ENCODE measurements at regions not wholly inside any gene's neighbourhood (a gene's known extent, or its start where the extent isn't known, plus 50 kb on each side); places are given as distances from the start of the nearest gene placed in this dataset.

DNA sequence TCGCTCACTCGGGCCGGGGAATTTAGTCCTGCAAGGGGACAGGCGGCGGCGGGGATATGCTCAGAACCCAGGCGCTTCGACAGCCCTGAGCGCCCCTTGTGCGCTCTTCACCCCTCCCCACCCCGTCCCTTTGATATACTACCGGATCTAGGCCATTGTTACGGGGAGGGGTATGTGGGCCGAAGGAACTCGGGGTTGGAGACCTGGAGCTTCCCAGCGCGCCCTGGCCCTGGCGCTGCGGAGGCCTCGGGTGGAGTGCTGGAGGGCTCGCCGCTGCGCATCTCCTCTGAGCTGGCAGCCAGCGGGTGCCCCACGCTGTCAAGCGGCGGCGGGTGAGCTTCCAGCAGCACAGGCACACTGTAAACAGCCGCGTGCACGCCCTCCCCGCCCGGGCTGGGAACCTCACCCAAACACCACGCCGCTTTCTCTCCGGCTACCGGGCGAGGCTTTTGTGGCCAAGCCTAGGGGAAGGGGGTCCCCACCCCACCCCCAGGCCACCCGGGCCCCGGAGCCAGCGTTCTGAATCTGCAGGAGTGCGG lies 54.5 kb upstream of the BCOR start:
- no peaks in the 10 kb centered on the region for H3F3A ChIP-seq (replicated peaks; ENCODE audit: insufficient read depth)
- CTCF ChIA-PET = interaction anchor here (1.0 to 2.2 kb wide), 4 partner anchors 14 to 139 kb away, joined by 3 to 5 read pairs (median 4); partner anchors contain the start of gene BCOR
- H3K27me3 ChIP-seq (ENCODE audit: insufficient read depth) = peaks cover 38% of the 10 kb centered on the region; the same call in 1 of the 2 replicates
- peak overlapping the region; percentile 84; the same call in 1 of the 2 replicates for H3K4me2 ChIP-seq
- peak overlapping the region in 1 of 2 experiments; percentile 41; a peak in 1 of 4 replicates for H3K4me3 ChIP-seq (ENCODE audit: low read depth in 2 of 2, low read length in 1 of 2)
- H3K79me2 ChIP-seq (ENCODE audit: insufficient read depth) = no peaks in the 10 kb centered on the region
- DNase-seq = peak; percentile 64
- POLR2A ChIA-PET = interaction anchor here (0.6 to 5.0 kb wide), 8 partner anchors 10 to 66 kb away, joined by 3 to 38 read pairs (median 4); partner anchors contain the start of gene BCOR
- WGBS (ENCODE audit: low lambda C conversion rate) = 65% methylated on average over 15 of the region's 42 CpGs
- H3K9ac ChIP-seq = no peak overlapping the region
- no peaks in the 10 kb centered on the region for H3K9me2 ChIP-seq
- H4K20me1 ChIP-seq (ENCODE audit: insufficient read depth) = no peaks in the 10 kb centered on the region
- no peaks in the 10 kb centered on the region for H3K9me3 ChIP-seq
- peaks cover 0 to 53% of the 10 kb centered on the region in 2 experiments; a peak in 2 of 4 replicates for H3K4me1 ChIP-seq (ENCODE audit: control insufficient read depth in 1 of 2, insufficient read depth in 2 of 2, low read depth in 1 of 2, low read length in 1 of 2)
- no peaks in the 10 kb centered on the region for H3K36me3 ChIP-seq (replicated peaks in 1 of 2; ENCODE audit: control insufficient read depth in 1 of 2, insufficient read depth in 2 of 2, low read length in 1 of 2)
- peak overlapping the region; percentile 74; the same call in 1 of the 2 replicates for H2AFZ ChIP-seq (ENCODE audit: low read depth)
- no peak for TF ChIP-seq EZH2phosphoT487 (IDR thresholded peaks at IDR 0.05; ENCODE audit: borderline replicate concordance, low read depth)
- TF ChIP-seq, protein P1, sequence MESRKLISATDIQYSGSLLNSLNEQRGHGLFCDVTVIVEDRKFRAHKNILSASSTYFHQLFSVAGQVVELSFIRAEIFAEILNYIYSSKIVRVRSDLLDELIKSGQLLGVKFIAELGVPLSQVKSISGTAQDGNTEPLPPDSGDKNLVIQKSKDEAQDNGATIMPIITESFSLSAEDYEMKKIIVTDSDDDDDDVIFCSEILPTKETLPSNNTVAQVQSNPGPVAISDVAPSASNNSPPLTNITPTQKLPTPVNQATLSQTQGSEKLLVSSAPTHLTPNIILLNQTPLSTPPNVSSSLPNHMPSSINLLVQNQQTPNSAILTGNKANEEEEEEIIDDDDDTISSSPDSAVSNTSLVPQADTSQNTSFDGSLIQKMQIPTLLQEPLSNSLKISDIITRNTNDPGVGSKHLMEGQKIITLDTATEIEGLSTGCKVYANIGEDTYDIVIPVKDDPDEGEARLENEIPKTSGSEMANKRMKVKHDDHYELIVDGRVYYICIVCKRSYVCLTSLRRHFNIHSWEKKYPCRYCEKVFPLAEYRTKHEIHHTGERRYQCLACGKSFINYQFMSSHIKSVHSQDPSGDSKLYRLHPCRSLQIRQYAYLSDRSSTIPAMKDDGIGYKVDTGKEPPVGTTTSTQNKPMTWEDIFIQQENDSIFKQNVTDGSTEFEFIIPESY (IDR thresholded peaks at IDR 0.05; ENCODE audit: borderline replicate concordance, low read depth) = no peak
- H3K27ac ChIP-seq (ENCODE audit: low read depth in 2 of 2, low read length in 1 of 2) = peak overlapping the region in 1 of 2 experiments; percentile 98; a peak in 2 of 4 replicates

DNA sequence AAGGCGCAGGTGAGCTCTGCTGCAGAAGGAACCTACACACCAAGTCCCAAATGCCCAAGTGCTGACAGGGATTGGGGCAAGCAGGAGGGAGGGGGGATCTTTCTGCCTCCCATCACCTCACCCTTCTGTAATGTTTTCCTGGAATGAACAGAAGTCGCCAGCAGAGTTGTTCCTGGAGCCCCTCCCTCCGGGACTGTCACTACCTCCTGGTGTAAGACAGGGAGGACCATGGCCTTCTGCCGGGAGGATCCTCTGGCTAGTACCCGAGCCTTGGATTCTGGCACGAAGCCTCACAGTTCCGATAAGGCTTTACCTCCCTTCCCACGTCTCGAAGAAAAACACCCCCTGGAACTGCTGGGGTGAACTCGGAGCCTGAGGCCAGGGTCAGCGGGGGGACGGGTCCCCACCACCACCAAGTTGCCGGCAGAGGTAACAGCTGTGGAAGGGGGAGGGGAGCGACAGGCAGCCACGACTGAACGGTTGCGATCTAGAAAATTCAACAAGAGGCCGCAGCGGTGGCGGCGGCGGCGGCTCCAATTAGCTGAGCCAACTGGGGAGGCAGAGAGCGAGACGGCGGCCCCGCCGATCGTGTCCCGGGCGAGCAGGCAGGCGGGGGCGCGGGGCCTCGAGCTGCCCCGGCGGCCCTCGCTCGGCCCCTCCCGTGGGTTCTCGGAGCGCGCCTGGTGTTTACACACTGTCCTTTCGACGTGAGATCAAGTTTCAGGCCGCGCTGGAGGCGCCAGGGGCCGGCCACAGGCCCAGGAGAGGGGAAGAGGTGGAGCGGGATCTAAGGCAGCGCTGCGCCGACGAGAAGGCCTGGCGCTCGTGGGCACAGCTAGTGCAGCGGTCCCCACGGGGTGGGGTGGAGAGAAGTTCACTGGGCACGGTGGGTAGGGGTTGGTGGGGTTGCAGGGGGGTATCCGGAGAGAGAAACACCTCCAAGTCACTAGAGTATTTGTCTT lies 53.7 kb upstream of the BCOR start:
- H3K4me3 ChIP-seq (ENCODE audit: low read depth in 2 of 2, low read length in 1 of 2) = no peak overlapping the region
- H3K79me2 ChIP-seq (ENCODE audit: insufficient read depth) = no peaks in the 10 kb centered on the region
- H3K4me1 ChIP-seq (ENCODE audit: control insufficient read depth in 1 of 2, insufficient read depth in 2 of 2, low read depth in 1 of 2, low read length in 1 of 2) = peaks cover 0 to 48% of the 10 kb centered on the region in 2 experiments; a peak in 2 of 4 replicates
- no peaks in the 10 kb centered on the region for H3K36me3 ChIP-seq (replicated peaks in 1 of 2; ENCODE audit: control insufficient read depth in 1 of 2, insufficient read depth in 2 of 2, low read length in 1 of 2)
- H3K27ac ChIP-seq (ENCODE audit: low read depth in 2 of 2, low read length in 1 of 2) = peak overlapping the region in 1 of 2 experiments; percentile 98; a peak in 1 of 4 replicates
- no peaks in the 10 kb centered on the region for H3K9me3 ChIP-seq
- no peaks in the 10 kb centered on the region for H3K9me2 ChIP-seq
- no peaks in the 10 kb centered on the region for H4K20me1 ChIP-seq (ENCODE audit: insufficient read depth)
- H3K9ac ChIP-seq = no peak overlapping the region
- no peak for DNase-seq
- no peaks in the 10 kb centered on the region for H3F3A ChIP-seq (replicated peaks; ENCODE audit: insufficient read depth)
- TF ChIP-seq, protein P2, sequence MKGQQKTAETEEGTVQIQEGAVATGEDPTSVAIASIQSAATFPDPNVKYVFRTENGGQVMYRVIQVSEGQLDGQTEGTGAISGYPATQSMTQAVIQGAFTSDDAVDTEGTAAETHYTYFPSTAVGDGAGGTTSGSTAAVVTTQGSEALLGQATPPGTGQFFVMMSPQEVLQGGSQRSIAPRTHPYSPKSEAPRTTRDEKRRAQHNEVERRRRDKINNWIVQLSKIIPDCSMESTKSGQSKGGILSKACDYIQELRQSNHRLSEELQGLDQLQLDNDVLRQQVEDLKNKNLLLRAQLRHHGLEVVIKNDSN (IDR thresholded peaks at IDR 0.05; ENCODE audit: borderline replicate concordance, low read depth) = no peak
- TF ChIP-seq RFX5 (IDR thresholded peaks at IDR 0.05; ENCODE audit: low read length) = no peak
- no peak for TF ChIP-seq RAD21 (IDR thresholded peaks at IDR 0.05; ENCODE audit: low read length)
- no peak for TF ChIP-seq POLR2AphosphoS5 (IDR thresholded peaks at IDR 0.05; ENCODE audit: low read depth, low read length)
- TF ChIP-seq, protein P3, sequence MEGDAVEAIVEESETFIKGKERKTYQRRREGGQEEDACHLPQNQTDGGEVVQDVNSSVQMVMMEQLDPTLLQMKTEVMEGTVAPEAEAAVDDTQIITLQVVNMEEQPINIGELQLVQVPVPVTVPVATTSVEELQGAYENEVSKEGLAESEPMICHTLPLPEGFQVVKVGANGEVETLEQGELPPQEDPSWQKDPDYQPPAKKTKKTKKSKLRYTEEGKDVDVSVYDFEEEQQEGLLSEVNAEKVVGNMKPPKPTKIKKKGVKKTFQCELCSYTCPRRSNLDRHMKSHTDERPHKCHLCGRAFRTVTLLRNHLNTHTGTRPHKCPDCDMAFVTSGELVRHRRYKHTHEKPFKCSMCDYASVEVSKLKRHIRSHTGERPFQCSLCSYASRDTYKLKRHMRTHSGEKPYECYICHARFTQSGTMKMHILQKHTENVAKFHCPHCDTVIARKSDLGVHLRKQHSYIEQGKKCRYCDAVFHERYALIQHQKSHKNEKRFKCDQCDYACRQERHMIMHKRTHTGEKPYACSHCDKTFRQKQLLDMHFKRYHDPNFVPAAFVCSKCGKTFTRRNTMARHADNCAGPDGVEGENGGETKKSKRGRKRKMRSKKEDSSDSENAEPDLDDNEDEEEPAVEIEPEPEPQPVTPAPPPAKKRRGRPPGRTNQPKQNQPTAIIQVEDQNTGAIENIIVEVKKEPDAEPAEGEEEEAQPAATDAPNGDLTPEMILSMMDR (IDR thresholded peaks at IDR 0.05) = no peak
- no peak for TF ChIP-seq GABPA (IDR thresholded peaks at IDR 0.05; ENCODE audit: low read depth)
- TF ChIP-seq ELF1 (IDR thresholded peaks at IDR 0.05) = no peak
- TF ChIP-seq NFIC (IDR thresholded peaks at IDR 0.05; ENCODE audit: borderline replicate concordance) = no peak
- TF ChIP-seq FOSL2 (IDR thresholded peaks at IDR 0.05; ENCODE audit: borderline replicate concordance, low read depth) = no peak
- no peak for TF ChIP-seq TEAD4 (IDR thresholded peaks at IDR 0.05; ENCODE audit: borderline replicate concordance, insufficient read depth)
- no peak for TF ChIP-seq SIN3A (IDR thresholded peaks at IDR 0.05; ENCODE audit: borderline replicate concordance, low read depth, low read length)
- TF ChIP-seq MXI1 (IDR thresholded peaks at IDR 0.05; ENCODE audit: low read depth, low read length) = no peak
- no peak for TF ChIP-seq TAF1 (IDR thresholded peaks at IDR 0.05; ENCODE audit: borderline replicate concordance, low read depth, low read length)
- TF ChIP-seq RXRA (IDR thresholded peaks at IDR 0.05; ENCODE audit: borderline replicate concordance, low read depth) = no peak
- ChIA-PET POLR2A (interaction anchor here (0.7 to 4.3 kb wide), 3 partner anchors 26 to 57 kb away, joined by 3 to 38 read pairs (median 4); partner anchors contain the start of gene BCOR), CTCF (interaction anchor here (0.7 to 2.2 kb wide), 3 partner anchors 58 to 163 kb away, joined by 3 to 5 read pairs (median 4); no protein-coding TSS in a partner anchor)
- WGBS (ENCODE audit: low lambda C conversion rate) = 66% methylated on average over 27 of the region's 60 CpGs
- no peak overlapping the region for H3K4me2 ChIP-seq
- no peak overlapping the region for H2AFZ ChIP-seq (ENCODE audit: low read depth)
- peaks cover 37% of the 10 kb centered on the region; the same call in 1 of the 2 replicates for H3K27me3 ChIP-seq (ENCODE audit: insufficient read depth)

Data from SK-N-SH (cell line).